Choroid plexus epithelial cell (primary cell): ENCODE measurements at regions not wholly inside any gene's neighbourhood (a gene's known extent, or its start where the extent isn't known, plus 50 kb on each side); places are given as distances from the start of the nearest gene placed in this dataset.
"Not testable (repeated sequence)": the region's sequence is repeated elsewhere in the genome, so short reads cannot be mapped to it uniquely, and the experiment has no call there.

Experiments used
- DNase-seq: peaks from one replicate; pipeline ENCODE4 v3.0.0-alpha.2; 2010; ENCODE audit warnings: low read depth
- H3K4me3 ChIP-seq: 2 replicates; pipeline ENCODE4 v1.5.1; 2011; ENCODE audit warnings: low read depth, mild to moderate bottlenecking, control low read depth, low read length, moderate library complexity
- CTCF ChIP-seq: conservative IDR thresholded peaks from 2 replicates; pipeline ENCODE4 v1.5.1; 2011; ENCODE audit warnings: low read depth, mild to moderate bottlenecking, control low read depth, inconsistent platforms, low read length, moderate library complexity

GRCh38 chr6:79135973-79136470 is 58.0 kb upstream of the PHIP start:
- no peak for DNase-seq
- no peak for TF ChIP-seq CTCF
- H3K4me3 ChIP-seq, result no peak overlapping the region

DNA sequence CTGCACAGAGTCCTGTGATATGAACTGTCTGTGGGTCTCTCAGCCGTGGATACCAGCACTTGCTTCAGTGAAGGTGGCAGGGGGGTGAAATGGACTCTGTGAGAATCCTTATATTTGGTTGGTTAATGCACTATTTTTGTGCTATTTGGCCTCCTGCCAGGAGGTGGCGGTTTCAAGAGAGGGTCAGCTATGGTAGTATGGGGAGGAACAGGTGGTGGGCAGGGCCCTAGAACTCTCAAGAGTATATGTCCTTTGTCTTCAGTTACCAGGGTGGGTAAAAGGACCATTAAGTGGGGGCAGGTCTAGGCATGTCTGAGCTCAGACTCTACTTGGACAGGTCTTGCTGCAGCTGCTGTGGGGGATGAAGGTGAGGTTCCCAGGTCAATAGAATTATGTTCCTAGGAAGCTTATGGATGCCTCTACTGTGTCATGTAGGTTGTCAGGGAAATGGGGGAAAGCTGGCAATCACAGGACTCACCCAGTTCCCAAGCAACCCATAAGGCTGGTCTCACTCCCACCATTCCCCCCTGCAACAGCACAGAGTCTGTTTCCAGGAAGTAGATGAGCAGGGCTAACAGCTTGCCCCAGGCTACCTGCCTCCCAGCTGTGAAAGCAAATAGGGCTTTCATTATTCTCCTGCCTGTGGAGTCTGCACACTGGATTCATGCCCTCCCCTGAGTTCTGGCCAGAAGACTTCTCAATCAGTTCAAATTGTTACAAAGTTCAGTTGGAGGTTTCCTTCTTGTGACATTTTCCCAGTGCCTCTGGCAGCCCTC is 56.8 kb upstream of the PHIP start:
- no peak overlapping the region for H3K4me3 ChIP-seq
- no peak for DNase-seq
- TF ChIP-seq CTCF, result no peak

GRCh38 chr6:79133173-79133572 is 55.1 kb upstream of the PHIP start:
- no peak for TF ChIP-seq CTCF
- DNase-seq, result no peak
- H3K4me3 ChIP-seq, result no peak overlapping the region

DNA sequence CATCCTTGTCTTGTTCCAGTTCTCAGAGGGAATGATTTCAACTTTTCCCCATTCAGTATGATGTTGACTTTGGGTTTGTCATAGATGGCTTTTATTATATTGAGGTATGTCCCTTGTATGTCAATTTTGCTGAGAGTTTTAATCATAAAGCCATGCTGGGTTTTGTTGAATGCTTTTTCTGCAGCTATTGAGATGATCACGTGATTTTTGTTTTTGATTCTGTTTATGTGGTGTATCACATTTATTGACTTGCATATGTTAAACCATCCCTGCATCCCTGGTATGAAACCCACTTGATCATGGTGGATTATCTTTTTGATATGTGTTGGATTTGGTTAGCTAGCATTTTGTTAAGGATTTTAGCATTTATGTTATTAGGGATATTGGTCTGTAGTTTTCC is 53.2 kb upstream of the PHIP start:
- not testable (repeated sequence) for DNase-seq, H3K4me3 ChIP-seq
